SJCRH30 (cell line): ENCODE measurements at regions not wholly inside any gene's neighbourhood (a gene's known extent, or its start where the extent isn't known, plus 50 kb on each side); places are given as distances from the start of the nearest gene placed in this dataset.
"Not testable (repeated sequence)": the region's sequence is repeated elsewhere in the genome, so short reads cannot be mapped to it uniquely, and the experiment has no call there.

ENCODE experiments used
- DNase-seq, 2 experiments: peaks; one replicate each; pipeline ENCODE4 v3.0.0-alpha.2; 2015 to 2020
- H3K27ac ChIP-seq: fragments of 250-450 bp; sonication (Bioruptor Pico); 2 replicates; pipeline ENCODE4 v1.5.1; 2020; ENCODE audit warnings: mild to moderate bottlenecking, moderate library complexity
- H3K27me3 ChIP-seq: fragments of 250-450 bp; sonication (Bioruptor Pico); 2 replicates; pipeline ENCODE4 v1.5.1; 2020; ENCODE audit warnings: mild to moderate bottlenecking, moderate library complexity
- H3K36me3 ChIP-seq: fragments of 250-450 bp; sonication (Bioruptor Pico); 2 replicates; pipeline ENCODE4 v1.5.1; 2020; ENCODE audit warnings: mild to moderate bottlenecking, moderate library complexity
- H3K4me1 ChIP-seq: fragments of 250-450 bp; sonication (Bioruptor Pico); 2 replicates; pipeline ENCODE4 v1.5.1; 2020; ENCODE audit warnings: mild to moderate bottlenecking, moderate library complexity
- H3K4me3 ChIP-seq: fragments of 250-450 bp; sonication (Bioruptor Pico); 2 replicates; pipeline ENCODE4 v1.5.1; 2020; ENCODE audit warnings: mild to moderate bottlenecking, moderate library complexity
- H3K9me3 ChIP-seq: fragments of 250-450 bp; sonication (Bioruptor Pico); replicated peaks from 2 replicates; pipeline ENCODE4 v1.5.1; 2020; ENCODE audit warnings: mild to moderate bottlenecking, moderate library complexity

DNA sequence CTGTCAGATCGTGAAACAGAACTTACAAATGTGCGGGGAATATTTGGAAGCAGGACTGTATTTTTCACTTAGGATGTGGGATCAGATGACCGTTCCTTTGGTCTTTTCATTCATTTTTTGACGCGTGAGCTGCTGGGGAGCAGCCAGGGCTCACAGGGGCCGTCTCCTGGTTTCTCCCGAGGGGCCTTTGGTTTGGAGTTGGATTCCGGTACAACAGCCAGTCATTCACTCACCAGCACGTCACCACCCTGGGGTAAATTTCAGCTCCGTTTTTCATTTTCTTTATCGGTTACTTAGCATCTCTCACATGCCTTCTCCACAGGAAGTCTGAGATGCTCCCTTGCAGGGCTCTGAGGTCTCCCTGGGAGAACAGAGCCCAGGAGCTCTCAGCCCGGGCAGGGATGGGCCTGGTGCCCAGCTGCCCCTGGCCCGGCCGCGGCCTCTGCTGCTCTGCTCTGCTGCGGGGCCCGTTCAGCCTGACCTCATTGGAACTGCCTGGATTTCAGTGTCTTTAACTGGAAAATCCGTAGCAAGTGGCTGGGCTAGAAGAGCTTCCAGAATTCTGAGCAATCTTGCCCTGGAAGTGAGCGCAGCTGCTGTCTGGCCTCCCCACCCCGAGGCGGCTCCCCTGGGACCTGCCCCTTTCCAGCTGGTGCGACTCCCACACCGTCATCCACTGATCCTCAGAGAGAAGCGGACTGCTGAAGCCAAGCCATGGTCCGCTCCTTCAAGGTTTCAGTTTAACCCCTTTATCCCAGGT is 335.6 kb downstream of the EIPR1 start:
- Histone ChIP-seq H3K4me3 (peak overlapping the region; percentile 27), H3K4me1 (peaks cover 36% of the 10 kb centered on the region), H3K27me3 (no peaks in the 10 kb centered on the region), H3K27ac (peak overlapping the region; percentile 92), H3K36me3 (no peaks in the 10 kb centered on the region), H3K9me3 (no peaks in the 10 kb centered on the region)
- DNase-seq = peak; percentile 99

DNA sequence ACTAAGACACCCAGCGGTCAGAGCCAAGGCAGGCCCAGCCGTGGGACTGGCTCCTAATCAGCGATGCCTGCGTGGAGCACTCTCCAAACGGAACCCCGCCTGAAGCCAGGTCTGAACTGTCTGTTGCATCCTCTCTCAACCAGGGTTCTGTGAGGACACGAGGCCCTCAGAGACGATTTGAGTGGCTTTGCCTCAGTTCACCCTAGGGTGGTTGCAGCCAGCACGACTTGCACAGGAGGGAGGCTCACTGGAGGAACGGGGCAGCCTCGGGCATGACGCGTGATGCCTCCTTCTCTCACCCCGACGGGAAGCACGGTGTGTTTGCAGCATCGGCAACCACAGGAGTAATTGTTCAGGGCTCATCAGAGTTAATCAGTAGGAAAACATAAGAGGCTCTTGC is 336.4 kb downstream of the EIPR1 start:
- H3K36me3 ChIP-seq = no peaks in the 10 kb centered on the region
- H3K9me3 ChIP-seq = no peaks in the 10 kb centered on the region
- peak overlapping the region; percentile 27 for H3K4me3 ChIP-seq
- DNase-seq = peak; percentile 51 to 69
- no peaks in the 10 kb centered on the region for H3K27me3 ChIP-seq
- H3K27ac ChIP-seq = peak overlapping the region; percentile 92
- peaks cover 36% of the 10 kb centered on the region for H3K4me1 ChIP-seq

DNA sequence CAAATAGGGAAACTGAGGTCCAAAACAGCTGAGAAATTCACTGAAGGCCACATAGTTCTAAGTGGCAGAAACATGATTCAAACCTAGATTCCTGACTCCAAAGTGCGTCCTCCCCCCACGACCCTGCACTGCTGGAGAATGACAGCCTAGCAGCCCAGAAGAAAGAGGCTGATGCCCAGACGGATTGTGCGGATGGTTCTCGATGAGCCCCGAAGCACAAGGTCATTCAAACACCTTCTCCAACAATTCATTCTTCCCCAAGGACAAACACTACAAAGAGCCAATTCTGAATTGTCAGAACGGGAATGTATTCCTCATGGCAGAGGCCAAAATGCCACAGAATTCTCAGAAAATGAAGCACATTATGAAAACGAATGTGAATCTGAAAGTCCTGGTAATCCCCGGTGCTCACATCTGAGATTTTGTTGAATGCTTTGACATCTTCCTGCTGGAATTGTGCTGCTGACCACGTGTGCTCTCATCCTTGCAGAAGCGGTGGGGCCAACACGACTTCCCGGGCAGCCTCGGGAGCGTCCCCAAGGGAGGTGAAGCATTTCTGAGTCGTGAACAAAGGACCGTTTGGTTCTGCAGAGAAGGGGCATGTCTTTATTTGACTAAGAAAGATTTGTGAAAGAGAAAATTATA is 337.0 kb downstream of the EIPR1 start:
- Histone ChIP-seq H3K36me3 (no peaks in the 10 kb centered on the region), H3K4me1 (peaks cover 36% of the 10 kb centered on the region), H3K27me3 (no peaks in the 10 kb centered on the region), H3K4me3 (no peak overlapping the region), H3K27ac (peak overlapping the region; percentile 92), H3K9me3 (no peaks in the 10 kb centered on the region)
- DNase-seq = peak; percentile 35 to 50

DNA sequence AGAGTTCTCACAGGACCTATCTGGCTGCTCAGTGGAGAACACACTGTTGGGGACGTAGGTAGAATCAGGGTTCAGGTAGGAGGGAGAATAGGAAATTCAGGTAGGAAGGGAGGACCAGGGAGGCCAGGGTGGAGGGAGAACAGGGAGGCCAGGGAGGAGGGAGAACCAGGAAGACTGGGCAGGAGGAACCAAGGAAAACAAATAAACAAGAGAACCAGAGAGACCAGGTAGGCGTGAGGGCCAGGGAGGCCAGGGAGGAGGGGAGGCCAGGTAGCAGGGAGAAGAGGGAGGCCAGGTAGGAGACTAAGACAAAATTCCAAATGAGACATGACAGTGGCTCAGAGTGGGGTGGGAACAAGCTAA is 337.6 kb downstream of the EIPR1 start:
- Histone ChIP-seq H3K27ac (no peak overlapping the region), H3K9me3 (no peaks in the 10 kb centered on the region), H3K4me3 (no peak overlapping the region), H3K27me3 (no peaks in the 10 kb centered on the region), H3K36me3 (no peaks in the 10 kb centered on the region), H3K4me1 (peaks cover 36% of the 10 kb centered on the region)
- DNase-seq = no peak

DNA sequence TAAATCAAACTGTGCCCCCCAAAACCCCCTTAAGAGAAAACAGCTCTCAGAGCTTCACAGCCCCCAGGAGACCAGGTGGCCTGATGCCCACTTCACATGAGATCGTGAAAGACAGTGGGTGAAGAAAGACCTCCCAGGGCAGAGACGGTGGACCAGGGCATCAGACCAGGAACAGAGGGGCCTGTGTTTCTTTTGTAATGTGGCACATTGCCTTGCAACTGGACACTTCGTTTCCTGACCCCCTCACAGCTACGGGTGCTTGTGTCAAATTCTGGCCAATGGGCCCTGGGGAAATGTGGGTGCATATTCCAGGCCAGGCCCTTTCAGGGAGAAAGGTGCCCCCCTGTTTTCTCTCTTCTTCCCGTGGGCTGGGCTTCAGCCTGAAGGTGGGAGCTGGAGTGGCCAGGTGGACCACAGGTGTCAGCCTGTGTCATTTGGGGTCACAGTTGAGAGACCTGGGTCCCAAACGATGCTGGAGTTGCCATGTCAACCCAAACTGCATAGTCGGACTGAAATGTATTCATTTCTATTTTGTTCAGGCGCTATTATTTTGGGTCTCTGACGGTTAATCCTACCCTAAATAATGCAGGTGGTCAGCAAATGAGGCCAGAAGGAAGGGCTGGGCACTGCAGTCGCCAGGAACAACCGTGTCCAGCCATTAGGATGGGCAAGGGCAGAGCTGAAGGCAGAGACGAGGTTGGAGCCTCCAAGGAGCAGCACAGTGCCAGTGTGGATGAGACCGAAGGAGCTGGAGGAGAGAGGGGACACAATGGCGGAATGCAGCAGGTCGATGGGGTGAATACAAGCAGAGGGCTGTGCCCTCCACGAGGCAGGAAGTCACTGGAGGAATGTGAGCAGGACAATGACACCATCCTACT is 338.2 kb downstream of the EIPR1 start:
- Histone ChIP-seq H3K36me3 (no peaks in the 10 kb centered on the region), H3K27me3 (no peaks in the 10 kb centered on the region), H3K4me3 (no peak overlapping the region), H3K27ac (no peak overlapping the region), H3K9me3 (no peaks in the 10 kb centered on the region), H3K4me1 (peaks cover 34% of the 10 kb centered on the region)
- DNase-seq = no peak

DNA sequence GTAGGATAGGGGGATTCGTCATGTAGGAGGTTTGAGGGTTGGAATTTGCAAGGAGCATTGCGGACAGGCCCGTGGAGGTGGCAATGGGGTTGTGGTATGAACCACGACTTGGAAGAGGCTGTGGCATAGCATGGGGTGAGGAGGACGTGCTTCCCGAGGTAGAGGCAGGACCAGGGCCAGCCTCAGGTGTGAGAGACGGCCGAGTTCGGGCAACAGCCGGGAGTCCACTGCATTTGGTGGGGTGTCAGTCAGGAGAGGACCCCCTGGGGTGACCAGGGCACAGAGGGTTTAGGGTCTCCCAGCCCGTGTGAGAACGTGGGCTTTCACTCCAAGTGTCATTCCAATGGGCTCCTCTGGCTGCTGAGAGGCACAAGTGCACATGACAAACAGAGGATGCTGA is 339.0 kb downstream of the EIPR1 start:
- no peak overlapping the region for H3K27ac ChIP-seq
- no peak overlapping the region for H3K4me3 ChIP-seq
- H3K9me3 ChIP-seq = no peaks in the 10 kb centered on the region
- DNase-seq = no peak
- no peaks in the 10 kb centered on the region for H3K27me3 ChIP-seq
- no peaks in the 10 kb centered on the region for H3K36me3 ChIP-seq
- peaks cover 26% of the 10 kb centered on the region for H3K4me1 ChIP-seq

DNA sequence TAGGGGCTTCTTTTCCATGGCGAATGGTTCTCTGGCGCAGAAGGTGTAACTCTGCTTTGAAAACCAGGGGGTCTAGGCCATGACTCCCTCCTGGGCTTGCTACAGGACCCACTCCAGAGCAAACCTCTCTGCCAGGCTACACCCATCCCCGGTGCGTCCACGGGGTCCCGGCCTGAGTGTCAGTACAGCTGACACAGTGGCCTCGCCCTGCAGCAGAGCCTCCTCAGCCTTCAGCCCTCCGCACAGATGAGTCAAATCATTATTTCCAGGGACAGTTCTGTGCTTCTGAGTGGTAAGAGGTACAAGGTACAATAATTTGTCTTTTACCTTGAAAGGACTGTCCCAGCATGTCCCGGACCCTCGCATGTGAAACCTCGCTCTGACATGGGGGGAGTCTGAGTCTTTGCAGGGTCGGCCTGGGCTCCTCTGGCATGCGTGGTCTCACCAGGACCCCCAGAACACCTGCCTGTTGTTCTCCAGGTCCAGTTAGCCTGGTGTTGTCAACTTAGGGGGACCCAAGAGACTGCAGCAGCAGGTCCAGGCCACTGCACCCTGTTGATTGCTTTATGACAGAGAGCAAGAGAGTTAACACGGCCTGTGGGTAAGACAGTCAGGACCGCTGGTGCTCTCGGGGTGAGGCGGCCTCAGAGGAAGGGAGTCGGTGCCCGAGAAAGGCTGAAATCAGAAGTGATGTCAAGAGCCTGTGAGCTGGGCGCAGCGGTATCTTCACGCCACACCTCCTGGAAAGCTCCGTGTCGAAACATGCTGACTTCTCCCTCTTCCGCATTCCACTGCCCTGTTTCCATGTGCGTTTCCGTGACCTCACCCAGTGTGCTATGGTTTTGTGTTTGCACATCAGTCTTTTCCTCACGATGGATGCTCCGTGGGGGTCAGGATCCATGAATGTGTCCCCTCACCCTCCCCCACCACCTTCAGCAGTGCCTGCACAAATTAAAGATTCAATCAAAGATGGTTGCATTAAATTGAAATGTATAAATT is 340.1 kb downstream of the EIPR1 start:
- H3K27ac ChIP-seq = no peak overlapping the region
- H3K4me3 ChIP-seq = no peak overlapping the region
- no peak for DNase-seq
- H3K4me1 ChIP-seq = peaks cover 15% of the 10 kb centered on the region
- H3K27me3 ChIP-seq = no peaks in the 10 kb centered on the region
- H3K36me3 ChIP-seq = no peaks in the 10 kb centered on the region
- no peaks in the 10 kb centered on the region for H3K9me3 ChIP-seq

DNA sequence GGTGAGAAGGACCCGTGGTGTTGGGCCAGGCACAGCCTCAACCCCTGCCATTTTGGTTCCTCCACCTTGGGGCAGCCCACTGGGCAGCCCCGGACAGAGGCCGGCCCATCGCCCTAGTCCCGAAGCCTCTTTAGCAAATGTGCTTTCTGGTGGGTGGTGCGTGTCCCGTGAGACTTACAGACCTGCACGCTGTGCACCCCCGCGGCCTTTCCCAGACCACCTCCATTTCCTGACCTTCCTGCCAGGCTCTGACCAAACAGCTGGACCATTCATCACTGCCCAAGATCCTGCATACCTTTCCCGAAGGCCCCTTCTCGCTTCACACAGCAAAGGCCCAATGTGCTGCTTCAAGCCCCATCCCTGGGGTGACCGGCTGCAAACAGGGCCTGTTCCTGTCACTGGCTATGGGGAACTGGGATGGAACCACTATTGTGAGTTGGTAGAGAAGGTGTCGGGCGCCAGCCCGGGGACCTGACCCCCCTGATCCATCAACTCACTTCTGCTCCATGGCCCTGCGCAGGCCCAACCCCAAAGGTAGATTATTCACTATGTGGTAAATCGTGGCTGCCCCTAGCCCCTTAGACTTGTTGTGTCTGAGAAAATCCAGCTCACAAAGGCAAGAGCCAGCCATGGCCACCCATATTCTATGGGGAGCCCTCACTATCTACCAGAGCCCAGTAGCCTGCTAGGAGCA is 341.0 kb downstream of the EIPR1 start:
- no peaks in the 10 kb centered on the region for H3K27me3 ChIP-seq

DNA sequence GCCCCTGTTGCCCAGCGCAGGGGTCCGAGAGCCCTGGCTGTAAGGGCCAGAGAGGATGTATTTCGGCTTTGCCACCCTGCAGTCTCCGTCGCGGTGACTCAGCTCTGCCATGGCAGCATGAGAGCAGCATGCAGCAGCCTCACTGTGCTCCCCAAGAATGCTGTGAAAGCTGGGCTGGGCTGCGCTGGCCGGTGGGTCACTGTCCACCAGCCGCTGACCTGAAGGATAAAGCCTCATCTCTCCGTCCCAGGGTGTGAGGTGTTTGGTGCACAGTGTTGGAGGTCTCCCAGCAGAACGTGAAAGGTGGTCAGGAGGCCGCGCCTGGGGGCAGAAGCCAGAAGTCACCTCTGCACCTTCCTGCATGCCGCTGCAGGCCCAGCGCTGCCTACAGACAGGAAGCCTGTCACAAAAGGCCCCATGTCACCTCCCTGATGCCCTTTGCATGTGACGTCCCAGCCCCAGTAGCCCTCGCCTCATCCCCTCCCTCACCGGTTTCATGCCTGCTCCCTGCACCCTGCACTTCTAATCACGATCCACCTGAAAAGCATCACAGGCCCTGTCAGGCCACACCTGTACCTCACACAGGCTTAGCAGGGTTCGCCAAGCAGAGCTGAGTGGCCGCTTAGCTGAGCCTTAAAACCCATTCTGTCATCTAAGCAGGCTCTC is 342.1 kb downstream of the EIPR1 start:
- DNase-seq = no peak
- H3K9me3 ChIP-seq = no peaks in the 10 kb centered on the region

More for the DNA sequence above, 341.0 kb downstream of the EIPR1 start:
- Histone ChIP-seq H3K4me1 (peaks cover 13% of the 10 kb centered on the region), H3K4me3 (no peak overlapping the region), H3K27ac (no peak overlapping the region), H3K9me3 (no peaks in the 10 kb centered on the region), H3K36me3 (no peaks in the 10 kb centered on the region)
- no peak for DNase-seq

DNA sequence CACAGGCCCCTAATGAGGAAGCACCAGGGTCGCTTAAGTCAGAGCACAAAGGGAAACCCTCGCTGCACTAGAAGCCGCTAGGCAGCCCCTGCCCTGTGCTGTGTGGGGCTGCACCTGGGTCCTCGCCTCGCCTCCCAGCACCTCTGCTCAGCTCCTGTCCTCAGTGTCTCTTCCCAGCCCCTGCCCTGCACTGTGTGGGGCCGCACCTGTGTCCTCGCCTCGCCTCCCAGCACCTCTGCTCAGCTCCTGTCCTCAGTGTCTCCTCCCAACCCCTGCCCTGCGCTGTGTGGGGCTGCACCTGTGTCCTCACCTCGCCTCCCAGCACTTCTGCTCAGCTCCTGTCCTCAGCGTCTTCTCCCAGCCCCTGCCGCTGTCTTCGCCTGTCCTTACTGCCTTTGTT is 342.8 kb downstream of the EIPR1 start:
- Histone ChIP-seq H3K27me3 (no peaks in the 10 kb centered on the region), H3K9me3 (no peaks in the 10 kb centered on the region), H3K4me3 (no peak overlapping the region), H3K27ac (no peak overlapping the region), H3K36me3 (no peaks in the 10 kb centered on the region), H3K4me1 (no peaks in the 10 kb centered on the region)
- DNase-seq = no peak

More for the DNA sequence above, 342.1 kb downstream of the EIPR1 start:
- no peak overlapping the region for H3K27ac ChIP-seq
- H3K27me3 ChIP-seq = no peaks in the 10 kb centered on the region
- peaks cover 5% of the 10 kb centered on the region for H3K4me1 ChIP-seq
- H3K36me3 ChIP-seq = no peaks in the 10 kb centered on the region
- H3K4me3 ChIP-seq = no peak overlapping the region

DNA sequence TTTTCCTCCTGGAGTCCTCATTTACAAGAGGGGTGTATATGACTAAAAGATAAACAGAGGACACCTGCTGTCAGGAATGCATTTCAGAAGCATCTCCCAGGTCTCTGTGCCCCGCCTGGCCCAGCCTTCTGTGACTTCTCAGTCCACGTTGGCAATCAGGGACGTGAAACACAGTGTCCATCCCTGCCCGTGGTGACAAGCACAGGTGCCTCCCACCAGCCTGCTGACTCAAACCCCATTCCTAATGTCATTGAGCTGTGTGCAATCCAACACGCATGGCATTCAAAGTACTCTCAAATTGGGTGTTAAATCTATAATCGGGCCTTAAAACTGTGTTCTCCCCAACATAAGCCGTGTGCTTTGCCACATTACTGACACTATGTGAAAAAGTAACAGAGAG is 343.2 kb downstream of the EIPR1 start:
- DNase-seq = no peak
- no peaks in the 10 kb centered on the region; the same call in 1 of the 2 replicates for H3K27me3 ChIP-seq
- no peak overlapping the region for H3K4me3 ChIP-seq
- H3K9me3 ChIP-seq = no peaks in the 10 kb centered on the region
- no peaks in the 10 kb centered on the region for H3K36me3 ChIP-seq
- H3K4me1 ChIP-seq = no peaks in the 10 kb centered on the region
- H3K27ac ChIP-seq = no peak overlapping the region

DNA sequence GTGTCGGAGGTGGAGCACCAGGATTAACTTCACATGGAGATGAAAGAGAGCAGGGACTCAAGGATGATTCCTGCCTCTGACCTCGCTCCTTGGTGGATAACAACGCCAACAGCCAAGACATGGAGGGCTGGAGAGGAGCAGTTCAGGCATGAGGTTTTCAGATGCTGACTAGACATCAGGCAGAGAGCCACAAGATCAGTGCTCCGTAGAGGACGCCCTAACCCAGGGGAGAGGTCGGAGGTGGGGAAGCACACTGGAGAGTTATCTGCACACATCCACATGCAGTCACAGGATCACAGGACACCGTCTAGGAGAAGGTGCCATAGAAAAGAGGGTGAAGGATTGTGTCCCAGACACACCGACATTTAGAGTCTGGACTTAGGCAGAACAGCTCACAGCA is 344.3 kb downstream of the EIPR1 start:
- no peak for DNase-seq
- no peaks in the 10 kb centered on the region; the same call in 1 of the 2 replicates for H3K27me3 ChIP-seq
- no peaks in the 10 kb centered on the region for H3K36me3 ChIP-seq
- no peaks in the 10 kb centered on the region for H3K9me3 ChIP-seq
- no peak overlapping the region for H3K4me3 ChIP-seq
- H3K4me1 ChIP-seq = no peaks in the 10 kb centered on the region
- no peak overlapping the region for H3K27ac ChIP-seq

DNA sequence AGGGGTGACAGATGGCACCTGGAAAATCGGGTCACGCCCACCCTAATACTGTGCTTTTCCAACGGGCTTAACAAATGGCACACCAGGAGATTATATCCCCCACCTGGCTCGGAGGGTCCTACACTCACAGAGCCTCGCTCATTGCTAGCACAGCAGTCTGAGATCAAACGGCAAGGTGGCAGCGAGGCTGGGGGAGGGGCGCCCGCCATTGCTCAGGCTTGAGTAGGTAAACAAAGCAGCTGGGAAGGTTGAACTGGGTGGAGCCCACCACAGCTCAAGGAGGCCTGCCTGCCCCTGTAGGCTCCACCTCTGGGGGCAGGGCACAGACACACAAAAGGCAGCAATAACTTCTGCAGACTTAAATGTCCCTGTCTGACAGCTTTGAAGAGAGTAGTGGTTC is 346.8 kb downstream of the EIPR1 start:
- H3K4me3 ChIP-seq, H3K36me3 ChIP-seq, H3K4me1 ChIP-seq, DNase-seq, H3K27ac ChIP-seq, H3K9me3 ChIP-seq, H3K27me3 ChIP-seq: not testable (repeated sequence)
